CD4-positive, alpha-beta memory T cell (primary cell): ENCODE measurements at regions not wholly inside any gene's neighbourhood (a gene's known extent, or its start where the extent isn't known, plus 50 kb on each side); places are given as distances from the start of the nearest gene placed in this dataset.

Experiments used
- CTCF ChIA-PET: fragments of 350-600 bp; sonication (Branson Sonifier 250); formaldehyde crosslinking; loops from one replicate; lab custom pipeline; 2021; ENCODE audit warnings: inconsistent platforms; ENCODE audit not compliant: partially characterized antibody; lab: Charles Lee
- POLR2A ChIA-PET: fragments of 350-600 bp; sonication (Branson Sonifier 250); formaldehyde crosslinking; loops from one replicate; lab custom pipeline; 2021; ENCODE audit not compliant: partially characterized antibody; lab: Charles Lee
- DNase-seq, 5 donors: peaks; one replicate each; pipeline versions ENCODE4 v3.0.0 to v3.0.0-alpha.2; 2020 to 2022; ENCODE audit warnings: mixed read lengths in 1 of 5
- H3K27ac ChIP-seq: one replicate; pipeline ENCODE4 v1.7.0; 2013; ENCODE audit warnings: low read depth, low read length
- H3K27me3 ChIP-seq: 2 replicates; pipeline ENCODE4 v1.7.0; 2013; ENCODE audit warnings: mild to moderate bottlenecking, low read length, moderate library complexity; ENCODE audit not compliant: insufficient read depth
- H3K36me3 ChIP-seq: 2 replicates; pipeline ENCODE4 v1.7.0; 2013; ENCODE audit warnings: mild to moderate bottlenecking, low read length, moderate library complexity; ENCODE audit not compliant: insufficient read depth
- H3K4me1 ChIP-seq: 2 replicates; pipeline ENCODE4 v1.7.0; 2013; ENCODE audit warnings: mild to moderate bottlenecking, low read length, moderate library complexity; ENCODE audit not compliant: insufficient read depth
- H3K4me3 ChIP-seq, 2 donors: one replicate each; pipeline ENCODE4 v1.7.0; 2013; ENCODE audit warnings: low read length in 2 of 2, mild to moderate bottlenecking in 1 of 2
- H3K9me3 ChIP-seq, 2 donors: one replicate each; pipeline ENCODE4 v1.7.0; 2013; ENCODE audit warnings: low read length in 2 of 2, control low read depth in 1 of 2; ENCODE audit not compliant: control insufficient read depth in 1 of 2
- H3K27ac Mint-ChIP-seq, 7 donors: one replicate each; pipeline ENCODE4 v1.8.0; 2020 to 2021; ENCODE audit warnings: mixed read lengths in 7 of 7, mild to moderate bottlenecking in 6 of 7, inconsistent platforms in 3 of 7, moderate library complexity in 3 of 7
- H3K27me3 Mint-ChIP-seq, 2 donors: one replicate each; pipeline ENCODE4 v1.8.0; 2020 to 2021; ENCODE audit warnings: mixed read lengths in 2 of 2
- H3K36me3 Mint-ChIP-seq, 2 donors: one replicate each; pipeline ENCODE4 v1.8.0; 2020 to 2021; ENCODE audit warnings: mixed read lengths in 2 of 2, inconsistent platforms in 1 of 2, mild to moderate bottlenecking in 1 of 2
- H3K4me1 Mint-ChIP-seq, 4 donors: one replicate each; pipeline ENCODE4 v1.8.0; 2020 to 2021; ENCODE audit warnings: mixed read lengths in 4 of 4, mild to moderate bottlenecking in 1 of 4
- H3K4me3 Mint-ChIP-seq, 8 donors: one replicate each; pipeline ENCODE4 v1.8.0; 2020 to 2021; ENCODE audit warnings: mixed read lengths in 8 of 8, mild to moderate bottlenecking in 7 of 8, moderate library complexity in 6 of 8, inconsistent platforms in 3 of 8
- H3K9me3 Mint-ChIP-seq, 8 donors: one replicate each; pipeline ENCODE4 v1.8.0; 2020 to 2021; ENCODE audit warnings: mixed read lengths in 8 of 8, mild to moderate bottlenecking in 5 of 8, inconsistent platforms in 3 of 8, moderate library complexity in 1 of 8
- intact Hi-C: fragments of 100-400 bp; cut with micrococcal nuclease; formaldehyde crosslinking; loops from one replicate; pipeline ENCODE4 v1.15.1; 2023

DNA sequence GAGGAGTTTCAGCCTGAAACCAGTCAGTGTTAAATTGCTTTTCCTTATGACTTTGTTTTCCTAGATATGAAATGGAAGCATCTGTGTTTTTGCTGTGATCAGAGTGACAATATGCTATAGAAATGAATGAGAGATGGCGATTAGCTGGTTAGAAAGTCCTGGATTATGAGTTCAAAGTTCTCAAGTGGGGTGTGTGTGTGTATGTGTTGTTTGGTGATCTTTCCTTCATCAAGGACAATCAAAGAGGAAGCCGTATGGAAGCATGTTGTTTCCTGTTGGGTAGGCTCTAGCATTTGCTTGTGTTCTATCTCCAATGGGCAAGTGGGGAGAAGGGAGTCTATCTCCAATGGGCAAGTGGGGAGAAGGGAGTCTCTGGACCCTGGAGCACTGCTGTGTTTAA, 64.0 kb upstream of the STX18 start:
- Histone ChIP-seq H3K4me1 (no peaks in the 10 kb centered on the region), H3K27me3 (no peaks in the 10 kb centered on the region), H3K9me3 (no peaks in the 10 kb centered on the region), H3K36me3 (no peaks in the 10 kb centered on the region), H3K27ac (no peak overlapping the region), H3K4me3 (no peak overlapping the region)
- Mint-ChIP-seq H3K36me3 (peaks cover 0 to 17% of the 10 kb centered on the region in 2 donors), H3K27ac (no peak overlapping the region), H3K4me3 (no peak overlapping the region), H3K4me1 (no peaks in the 10 kb centered on the region), H3K9me3 (peaks cover 0 to 2% (median 0%) of the 10 kb centered on the region in 8 donors), H3K27me3 (no peaks in the 10 kb centered on the region)
- intact Hi-C loops: no loop called here
- CTCF ChIA-PET: interaction anchor here (0.7 kb wide), 1 partner anchor 157 kb away, joined by 3 read pairs; no protein-coding TSS in a partner anchor
- DNase-seq: no peak
- POLR2A ChIA-PET: no interaction called here

GRCh38 chr4:4603592-4603991, 61.7 kb upstream of the STX18 start:
- Histone ChIP-seq H3K4me3 (no peak overlapping the region), H3K4me1 (no peaks in the 10 kb centered on the region), H3K36me3 (no peaks in the 10 kb centered on the region), H3K9me3 (no peaks in the 10 kb centered on the region), H3K27ac (no peak overlapping the region), H3K27me3 (no peaks in the 10 kb centered on the region)
- H3K4me1 Mint-ChIP-seq: peaks cover 0 to 2% (median 0%) of the 10 kb centered on the region in 4 donors
- peaks cover 0 to 2% (median 0%) of the 10 kb centered on the region in 8 donors for H3K9me3 Mint-ChIP-seq
- no peak for DNase-seq
- H3K27ac Mint-ChIP-seq: no peak overlapping the region
- no peaks in the 10 kb centered on the region for H3K27me3 Mint-ChIP-seq
- ChIA-PET CTCF (no interaction called here), POLR2A (no interaction called here)
- no peak overlapping the region for H3K4me3 Mint-ChIP-seq
- intact Hi-C loops: no loop called here
- H3K36me3 Mint-ChIP-seq: peaks cover 1 to 20% of the 10 kb centered on the region in 2 donors

DNA sequence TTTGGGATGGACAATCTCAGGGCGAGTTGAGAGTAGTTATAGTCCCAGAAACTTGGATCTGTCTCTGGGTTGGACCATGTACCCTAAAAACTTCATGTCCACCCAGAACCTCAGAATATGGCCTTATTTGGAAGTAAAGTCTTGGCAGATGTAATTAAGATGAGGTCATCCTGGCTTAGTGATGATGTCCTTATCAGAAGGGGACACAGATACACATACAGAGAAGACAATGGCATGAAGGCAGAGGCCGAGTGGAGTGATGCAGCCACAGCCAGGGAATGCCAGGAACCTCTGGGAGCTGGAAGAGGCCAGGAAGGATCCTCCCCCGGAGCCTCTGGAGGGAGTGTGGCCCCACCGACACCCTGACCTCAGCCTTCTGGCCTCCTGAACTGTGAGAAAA, 61.2 kb upstream of the STX18 start:
- Mint-ChIP-seq H3K4me3 (no peak overlapping the region), H3K4me1 (peaks cover 0 to 2% (median 0%) of the 10 kb centered on the region in 4 donors), H3K27ac (no peak overlapping the region), H3K27me3 (no peaks in the 10 kb centered on the region), H3K36me3 (peaks cover 1 to 20% of the 10 kb centered on the region in 2 donors), H3K9me3 (peaks cover 0 to 2% (median 0%) of the 10 kb centered on the region in 8 donors)
- DNase-seq: no peak
- Histone ChIP-seq H3K36me3 (no peaks in the 10 kb centered on the region), H3K4me3 (no peak overlapping the region), H3K9me3 (no peaks in the 10 kb centered on the region), H3K27ac (no peak overlapping the region), H3K4me1 (no peaks in the 10 kb centered on the region), H3K27me3 (no peaks in the 10 kb centered on the region)
- POLR2A ChIA-PET: no interaction called here
- CTCF ChIA-PET: no interaction called here
- intact Hi-C loops: no loop called here

DNA sequence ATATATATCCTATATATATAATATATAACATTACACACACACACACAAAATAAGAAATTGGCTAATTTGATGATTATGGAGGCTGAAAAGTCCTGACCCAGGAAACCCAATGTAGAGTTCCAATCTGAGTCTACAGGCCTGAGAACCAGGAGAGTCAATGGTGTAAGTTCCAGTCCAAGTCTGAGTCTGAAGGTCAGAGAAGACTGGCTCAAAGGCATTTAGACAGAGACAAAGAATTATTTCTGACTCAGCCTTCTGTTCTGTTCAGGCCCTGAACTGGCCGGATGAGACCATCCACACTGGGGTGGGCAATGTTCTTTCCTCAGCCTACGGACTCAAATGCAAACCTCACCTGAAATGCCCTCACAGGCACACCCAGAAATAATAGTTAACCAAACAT, 60.6 kb upstream of the STX18 start:
- Mint-ChIP-seq H3K27me3 (no peaks in the 10 kb centered on the region), H3K9me3 (peaks cover 0 to 2% (median 0%) of the 10 kb centered on the region in 8 donors), H3K4me3 (no peak overlapping the region), H3K27ac (no peak overlapping the region), H3K36me3 (peaks cover 1 to 20% of the 10 kb centered on the region in 2 donors), H3K4me1 (peaks cover 0 to 2% (median 0%) of the 10 kb centered on the region in 4 donors)
- Histone ChIP-seq H3K27me3 (no peaks in the 10 kb centered on the region), H3K4me3 (no peak overlapping the region), H3K36me3 (no peaks in the 10 kb centered on the region), H3K4me1 (no peaks in the 10 kb centered on the region), H3K9me3 (no peaks in the 10 kb centered on the region), H3K27ac (no peak overlapping the region)
- ChIA-PET CTCF (interaction anchor here (1.2 to 1.4 kb wide), 2 partner anchors 17 to 19 kb away, joined by 3 to 4 read pairs; no protein-coding TSS in a partner anchor), POLR2A (no interaction called here)
- no peak for DNase-seq
- intact Hi-C loops: no loop called here

DNA sequence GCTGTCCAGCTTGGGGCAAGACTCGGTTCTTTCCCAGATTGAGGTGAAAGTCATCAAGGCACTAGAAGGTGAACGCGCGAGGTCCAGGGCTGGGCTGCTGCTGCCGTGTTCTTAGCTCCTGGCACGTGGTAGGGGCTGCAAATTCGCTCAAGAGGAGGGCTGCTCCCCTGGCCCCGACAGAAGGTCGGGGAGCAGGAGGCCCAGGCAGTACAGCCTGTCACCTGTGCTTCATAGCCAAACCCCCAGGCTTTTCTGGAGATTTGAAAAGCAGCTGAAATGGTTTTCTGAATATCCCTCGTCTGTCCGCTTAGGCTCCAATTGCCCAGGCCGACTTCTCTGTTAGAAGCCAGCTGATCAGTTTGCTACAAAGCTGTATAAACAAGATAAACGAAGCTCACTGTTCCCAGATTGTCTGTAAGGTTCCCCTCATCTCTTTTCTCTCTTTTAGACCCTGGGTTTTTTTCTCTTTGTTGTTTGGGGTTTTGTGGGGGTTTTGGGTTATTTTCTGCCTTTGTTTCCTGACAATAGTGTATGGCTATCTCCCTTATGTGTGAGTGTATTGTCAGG, 60.0 kb upstream of the STX18 start:
- no peaks in the 10 kb centered on the region for H3K4me1 ChIP-seq
- no peaks in the 10 kb centered on the region for H3K9me3 ChIP-seq
- H3K36me3 Mint-ChIP-seq: peaks cover 1 to 20% of the 10 kb centered on the region in 2 donors
- H3K27me3 ChIP-seq: no peaks in the 10 kb centered on the region
- no peaks in the 10 kb centered on the region for H3K27me3 Mint-ChIP-seq
- intact Hi-C loops: no loop called here
- ChIA-PET POLR2A (no interaction called here), CTCF (interaction anchor here (1.2 to 1.4 kb wide), 2 partner anchors 17 to 18 kb away, joined by 3 to 4 read pairs; no protein-coding TSS in a partner anchor)
- H3K36me3 ChIP-seq: no peaks in the 10 kb centered on the region
- H3K4me3 Mint-ChIP-seq: no peak overlapping the region
- peaks cover 0 to 2% (median 0%) of the 10 kb centered on the region in 4 donors for H3K4me1 Mint-ChIP-seq
- DNase-seq: no peak
- H3K27ac Mint-ChIP-seq: no peak overlapping the region
- H3K27ac ChIP-seq: no peak overlapping the region
- peaks cover 0 to 2% (median 0%) of the 10 kb centered on the region in 8 donors for H3K9me3 Mint-ChIP-seq
- no peak overlapping the region for H3K4me3 ChIP-seq

- Mint-ChIP-seq H3K27me3 (no peaks in the 10 kb centered on the region), H3K9me3 (peaks cover 2 to 17% (median 10%) of the 10 kb centered on the region in 8 donors), H3K4me1 (peaks cover 0 to 2% (median 0%) of the 10 kb centered on the region in 4 donors), H3K4me3 (no peak overlapping the region), H3K27ac (no peak overlapping the region), H3K36me3 (peaks cover 15 to 27% of the 10 kb centered on the region in 2 donors)
- Histone ChIP-seq H3K36me3 (no peaks in the 10 kb centered on the region), H3K27me3 (no peaks in the 10 kb centered on the region), H3K4me1 (no peaks in the 10 kb centered on the region), H3K9me3 (no peaks in the 10 kb centered on the region), H3K4me3 (no peak overlapping the region), H3K27ac (no peak overlapping the region)
- ChIA-PET CTCF (no interaction called here), POLR2A (no interaction called here)
- no peak for DNase-seq
- intact Hi-C loops: no loop called here
Observed at GRCh38 chr4:4599481-4600275, 57.8 kb upstream of the STX18 start.

DNA sequence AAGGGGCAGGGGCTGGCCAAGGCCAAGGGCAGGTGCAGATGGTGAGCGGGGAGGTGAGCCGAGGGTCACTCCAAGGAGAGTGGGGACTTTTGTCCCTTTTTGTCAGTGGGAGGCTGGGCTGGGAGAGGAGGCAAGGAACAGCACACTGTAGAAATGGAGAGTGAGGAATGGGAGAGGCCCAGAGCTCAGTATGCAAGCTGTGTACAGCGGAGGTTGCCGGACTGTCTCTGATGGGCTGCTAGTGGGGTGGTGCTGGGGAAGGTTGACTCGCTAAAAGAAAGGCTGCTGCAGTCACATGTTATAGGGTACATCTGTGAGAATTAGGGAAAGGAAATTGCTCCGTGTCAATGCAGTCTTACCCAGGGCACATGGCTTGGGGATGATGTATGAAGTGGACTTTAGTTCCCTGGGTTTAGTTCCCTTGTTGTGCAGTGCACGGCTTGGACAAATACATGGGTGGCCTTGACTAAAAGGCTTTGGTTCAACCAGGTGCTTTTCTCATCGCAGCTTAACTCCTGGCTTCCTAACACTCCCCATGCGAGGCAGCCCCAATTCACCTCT, 57.1 kb upstream of the STX18 start:
- no peaks in the 10 kb centered on the region for H3K9me3 ChIP-seq
- peaks cover 2 to 25% (median 14%) of the 10 kb centered on the region in 8 donors for H3K9me3 Mint-ChIP-seq
- no peak overlapping the region for H3K27ac ChIP-seq
- H3K27me3 ChIP-seq: no peaks in the 10 kb centered on the region
- intact Hi-C loops: no loop called here
- peak overlapping the region in 1 of 7 donors; percentile 31 for H3K27ac Mint-ChIP-seq
- no peak overlapping the region for H3K4me3 ChIP-seq
- H3K4me1 Mint-ChIP-seq: peaks cover 0 to 2% (median 0%) of the 10 kb centered on the region in 4 donors
- no peaks in the 10 kb centered on the region for H3K36me3 ChIP-seq
- no peak overlapping the region for H3K4me3 Mint-ChIP-seq
- ChIA-PET CTCF (no interaction called here), POLR2A (no interaction called here)
- no peaks in the 10 kb centered on the region for H3K27me3 Mint-ChIP-seq
- peaks cover 18 to 34% of the 10 kb centered on the region in 2 donors for H3K36me3 Mint-ChIP-seq
- no peak for DNase-seq
- H3K4me1 ChIP-seq: no peaks in the 10 kb centered on the region
